Suprapubic skin (tissue), 4 donors: ENCODE measurements at regions not wholly inside any gene's neighbourhood (a gene's known extent, or its start where the extent isn't known, plus 50 kb on each side); places are given as distances from the start of the nearest gene placed in this dataset.

Experiments used
- DNase-seq, 2 donors: peaks; one replicate each; pipeline ENCODE4 v3.0.0-alpha.2; 2019; ENCODE audit warnings: low spot score in 2 of 2
- H3K27ac ChIP-seq: fragments of 200-600 bp; sonication (generic); one replicate; pipeline ENCODE4 v1.5.1; 2019
- H3K27me3 ChIP-seq: fragments of 200-600 bp; sonication (generic); one replicate; pipeline ENCODE4 v1.5.1; 2019
- H3K36me3 ChIP-seq: fragments of 200-600 bp; sonication (generic); one replicate; pipeline ENCODE4 v1.5.1; 2019
- H3K4me1 ChIP-seq: fragments of 200-600 bp; sonication (generic); one replicate; pipeline ENCODE4 v1.5.1; 2019
- H3K4me3 ChIP-seq: fragments of 200-600 bp; sonication (generic); one replicate; pipeline ENCODE4 v1.5.1; 2019; ENCODE audit warnings: mild to moderate bottlenecking
- H3K9me3 ChIP-seq: fragments of 200-600 bp; sonication (generic); one replicate; pipeline ENCODE4 v1.5.1; 2019
- CTCF ChIP-seq, 2 donors: fragments of 200-600 bp in 1 of 2; fragments of 450-650 bp in 1 of 2; sonication (generic) in 1 of 2; IDR thresholded peaks; one replicate each; pipeline ENCODE4 v1.5.1; 2016 to 2019; ENCODE audit warnings: antibody characterized with exemption in 2 of 2, mild to moderate bottlenecking in 1 of 2, moderate library complexity in 1 of 2
- EP300 ChIP-seq: sonication (generic); formaldehyde crosslinking; IDR thresholded peaks from one replicate; pipeline ENCODE4 v1.6.1; 2017; ENCODE audit warnings: antibody characterized with exemption
- POLR2A ChIP-seq, 2 donors: fragments of 450-650 bp; IDR thresholded peaks; one replicate each; pipeline ENCODE4 v1.6.1; 2017; ENCODE audit warnings: antibody characterized with exemption in 2 of 2, mild to moderate bottlenecking in 2 of 2, moderate library complexity in 2 of 2
- POLR2AphosphoS5 ChIP-seq, 3 donors: sonication (generic); formaldehyde crosslinking; IDR thresholded peaks; one replicate each; pipeline ENCODE4 v1.6.1; 2017; ENCODE audit warnings: antibody characterized with exemption in 3 of 3
- WGBS: methylation state at CpG from one replicate; pipeline ENCODE4 v1.1.5; 2018; 5-methylcytosine and 5-hydroxymethylcytosine counted together

- Histone ChIP-seq H3K36me3 (no peaks in the 10 kb centered on the region), H3K9me3 (peaks cover 9% of the 10 kb centered on the region), H3K27ac (no peak overlapping the region), H3K27me3 (no peaks in the 10 kb centered on the region), H3K4me1 (no peaks in the 10 kb centered on the region), H3K4me3 (no peak overlapping the region)
- DNase-seq: no peak
- 53% methylated on average over 2 of the region's 2 CpGs for WGBS
- TF ChIP-seq POLR2A (IDR thresholded peaks at IDR 0.05): no peak
- no peak for TF ChIP-seq EP300
- TF ChIP-seq POLR2AphosphoS5 (IDR thresholded peaks at IDR 0.05): no peak
- no peak for TF ChIP-seq CTCF (IDR thresholded peaks at IDR 0.05)
These were observed 230.1 kb upstream of the PRPS1L1 start for GRCh38 chr7:18257711-18258110.

GRCh38 chr7:18262058-18262457 is 233.5 kb upstream of the HDAC9 start:
- Histone ChIP-seq H3K27me3 (no peaks in the 10 kb centered on the region), H3K4me1 (no peaks in the 10 kb centered on the region), H3K27ac (no peak overlapping the region), H3K9me3 (peaks cover 9% of the 10 kb centered on the region), H3K36me3 (no peaks in the 10 kb centered on the region), H3K4me3 (no peak overlapping the region)
- no peak for TF ChIP-seq POLR2AphosphoS5 (IDR thresholded peaks at IDR 0.05)
- TF ChIP-seq EP300: no peak
- no peak for TF ChIP-seq CTCF (IDR thresholded peaks at IDR 0.05)
- TF ChIP-seq POLR2A (IDR thresholded peaks at IDR 0.05): no peak
- no peak for DNase-seq
- WGBS: 82% methylated on average over 1 of the region's 1 CpG

GRCh38 chr7:18265611-18266281 is 229.8 kb upstream of the HDAC9 start:
- Histone ChIP-seq H3K36me3 (no peaks in the 10 kb centered on the region), H3K27me3 (no peaks in the 10 kb centered on the region)

GRCh38 chr7:18268571-18268970 is 227.0 kb upstream of the HDAC9 start:
- Histone ChIP-seq H3K9me3 (no peaks in the 10 kb centered on the region), H3K36me3 (no peaks in the 10 kb centered on the region), H3K4me3 (no peak overlapping the region), H3K27ac (no peak overlapping the region), H3K4me1 (no peaks in the 10 kb centered on the region), H3K27me3 (no peaks in the 10 kb centered on the region)
- no peak for TF ChIP-seq POLR2AphosphoS5 (IDR thresholded peaks at IDR 0.05)
- no peak for TF ChIP-seq CTCF (IDR thresholded peaks at IDR 0.05)
- TF ChIP-seq EP300: no peak
- DNase-seq: no peak

More at GRCh38 chr7:18265611-18266281, 229.8 kb upstream of the HDAC9 start:
- WGBS: 85% methylated on average over 4 of the region's 4 CpGs
- TF ChIP-seq POLR2A (IDR thresholded peaks at IDR 0.05) (no peak), CTCF (IDR thresholded peaks at IDR 0.05) (no peak), EP300 (no peak), POLR2AphosphoS5 (IDR thresholded peaks at IDR 0.05) (no peak)
- Histone ChIP-seq H3K4me3 (no peak overlapping the region), H3K9me3 (peaks cover 9% of the 10 kb centered on the region), H3K4me1 (no peaks in the 10 kb centered on the region), H3K27ac (no peak overlapping the region)
- no peak for DNase-seq

- Histone ChIP-seq H3K9me3 (no peaks in the 10 kb centered on the region), H3K27me3 (no peaks in the 10 kb centered on the region), H3K36me3 (no peaks in the 10 kb centered on the region), H3K4me1 (no peaks in the 10 kb centered on the region), H3K27ac (no peak overlapping the region), H3K4me3 (no peak overlapping the region)
- TF ChIP-seq POLR2AphosphoS5 (IDR thresholded peaks at IDR 0.05) (no peak), CTCF (IDR thresholded peaks at IDR 0.05) (no peak), EP300 (no peak), POLR2A (IDR thresholded peaks at IDR 0.05) (no peak)
- 62% methylated on average over 2 of the region's 2 CpGs for WGBS
- DNase-seq: no peak
These were observed 219.2 kb upstream of the HDAC9 start for GRCh38 chr7:18276380-18276779.
